ENCODE measurements at regions not wholly inside any gene's neighbourhood (a gene's known extent, or its start where the extent isn't known, plus 50 kb on each side); places are given as distances from the start of the nearest gene placed in this dataset.

DNA sequence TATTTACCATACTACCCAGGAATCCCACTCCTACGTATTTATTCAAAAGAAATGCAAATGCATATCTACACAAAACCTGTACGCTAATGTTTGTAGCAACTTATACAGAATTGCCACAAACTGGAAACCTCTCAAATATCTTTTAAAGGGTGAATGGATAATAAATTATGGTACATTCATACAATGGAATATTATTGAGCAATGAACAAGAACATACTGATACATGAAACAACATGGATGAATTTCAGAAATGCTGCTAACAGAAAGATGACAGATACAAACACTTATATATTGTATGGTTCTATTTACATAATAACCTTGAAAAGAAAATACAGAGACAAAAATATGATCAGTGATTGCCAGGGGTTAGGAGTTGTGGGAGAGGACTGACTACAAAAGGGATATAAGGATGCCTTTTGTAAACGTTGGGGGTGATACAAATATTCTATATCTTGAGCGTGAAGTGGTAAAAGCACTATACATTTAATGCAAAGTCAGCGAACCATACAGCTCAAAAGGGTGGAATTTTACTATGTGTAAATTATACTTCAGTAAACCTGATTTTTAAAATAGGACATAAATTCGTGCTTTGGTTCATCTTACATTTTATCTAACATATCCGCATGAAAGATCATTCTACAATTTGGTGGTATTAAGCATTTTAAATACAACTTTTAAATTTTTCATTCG is 55.0 kb upstream of the FOXB1 start:
- TF ChIP-seq CTCF (IDR thresholded peaks at IDR 0.05) (no peak), POLR2A (IDR thresholded peaks at IDR 0.05) (no peak), POLR2AphosphoS5 (IDR thresholded peaks at IDR 0.05) (no peak)

All from transverse colon (tissue), 4 donors.